T-helper 17 cell (primary cell): ENCODE measurements at regions not wholly inside any gene's neighbourhood (a gene's known extent, or its start where the extent isn't known, plus 50 kb on each side); places are given as distances from the start of the nearest gene placed in this dataset.

Experiments
- ATAC-seq: fragments of 150-1000 bp; cut with Tn5 transposase; 2 replicates; pipeline ENCODE4 v1.10.0; 2021; ENCODE audit warnings: mild to moderate bottlenecking, moderate library complexity
- DNase-seq, 3 donors: peaks; one replicate each; pipeline versions ENCODE4 v3.0.0 to v3.0.0-alpha.2; 2020 to 2021
- H3K9me3 ChIP-seq: one replicate; pipeline ENCODE4 v1.7.0; 2013; ENCODE audit warnings: low read length, mild to moderate bottlenecking; ENCODE audit not compliant: control insufficient read depth, poor library complexity, severe bottlenecking
- H3K27ac Mint-ChIP-seq: one replicate; pipeline ENCODE4 v1.8.0; 2022; ENCODE audit warnings: mild to moderate bottlenecking, moderate library complexity, mixed read lengths
- H3K27me3 Mint-ChIP-seq: one replicate; pipeline ENCODE4 v1.8.0; 2022; ENCODE audit warnings: mixed read lengths
- H3K36me3 Mint-ChIP-seq: one replicate; pipeline ENCODE4 v1.8.0; 2022; ENCODE audit warnings: low read depth, mixed read lengths
- H3K4me1 Mint-ChIP-seq: one replicate; pipeline ENCODE4 v1.8.0; 2022; ENCODE audit warnings: mild to moderate bottlenecking, mixed read lengths
- H3K4me3 Mint-ChIP-seq: one replicate; pipeline ENCODE4 v1.8.0; 2022; ENCODE audit warnings: mild to moderate bottlenecking, moderate library complexity, mixed read lengths

DNA sequence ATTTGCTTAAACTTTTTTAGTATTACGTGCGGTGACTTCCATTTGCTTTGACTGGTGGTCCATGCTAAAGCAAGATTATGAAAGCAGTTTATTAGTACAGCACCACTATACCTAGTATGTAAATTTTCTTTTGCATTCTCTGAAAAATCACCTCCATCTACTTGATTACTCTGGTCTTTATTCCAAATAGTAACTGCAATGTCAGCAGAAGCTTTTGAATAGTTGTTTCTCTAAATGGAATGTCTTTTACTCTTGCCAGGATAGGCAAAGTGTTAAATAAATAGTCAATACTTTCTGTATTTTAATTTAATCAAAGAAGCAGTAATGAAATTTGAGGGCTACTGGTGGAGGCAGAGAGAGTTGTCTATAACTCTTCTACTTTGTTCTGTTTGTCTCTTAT lies 167.2 kb upstream of the SLC4A4 start:
- Mint-ChIP-seq H3K4me3 (no peak overlapping the region), H3K4me1 (no peaks in the 10 kb centered on the region), H3K27me3 (peaks cover 16% of the 10 kb centered on the region), H3K27ac (no peak overlapping the region), H3K36me3 (no peaks in the 10 kb centered on the region)
- H3K9me3 ChIP-seq, result no peaks in the 10 kb centered on the region
- no peak for DNase-seq
- no peak for ATAC-seq

DNA sequence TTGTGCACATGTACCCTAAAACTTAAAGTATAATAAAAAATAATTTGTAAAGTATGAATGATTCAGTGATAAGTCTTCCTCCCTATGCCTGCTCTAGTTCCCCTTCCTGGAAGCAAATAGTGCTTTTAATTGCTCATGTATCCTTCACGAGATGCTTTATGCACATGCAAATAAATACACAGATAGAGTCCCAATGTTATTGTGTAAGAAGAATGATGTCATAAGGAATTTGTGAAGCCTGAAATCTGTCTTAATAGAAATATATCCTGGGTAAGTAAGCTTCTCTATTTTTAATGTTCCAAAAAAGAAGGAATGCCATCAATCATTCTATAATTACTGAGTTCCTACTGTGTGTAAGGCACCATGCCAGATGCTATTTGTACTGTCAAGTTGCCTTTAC lies 157.5 kb upstream of the SLC4A4 start:
- peaks cover 6% of the 10 kb centered on the region for H3K4me1 Mint-ChIP-seq
- H3K4me3 Mint-ChIP-seq, result no peak overlapping the region
- H3K36me3 Mint-ChIP-seq, result no peaks in the 10 kb centered on the region
- H3K27ac Mint-ChIP-seq, result no peak overlapping the region
- H3K27me3 Mint-ChIP-seq, result peaks cover 18% of the 10 kb centered on the region
- H3K9me3 ChIP-seq, result no peaks in the 10 kb centered on the region
- ATAC-seq, result no peak
- DNase-seq, result no peak

DNA sequence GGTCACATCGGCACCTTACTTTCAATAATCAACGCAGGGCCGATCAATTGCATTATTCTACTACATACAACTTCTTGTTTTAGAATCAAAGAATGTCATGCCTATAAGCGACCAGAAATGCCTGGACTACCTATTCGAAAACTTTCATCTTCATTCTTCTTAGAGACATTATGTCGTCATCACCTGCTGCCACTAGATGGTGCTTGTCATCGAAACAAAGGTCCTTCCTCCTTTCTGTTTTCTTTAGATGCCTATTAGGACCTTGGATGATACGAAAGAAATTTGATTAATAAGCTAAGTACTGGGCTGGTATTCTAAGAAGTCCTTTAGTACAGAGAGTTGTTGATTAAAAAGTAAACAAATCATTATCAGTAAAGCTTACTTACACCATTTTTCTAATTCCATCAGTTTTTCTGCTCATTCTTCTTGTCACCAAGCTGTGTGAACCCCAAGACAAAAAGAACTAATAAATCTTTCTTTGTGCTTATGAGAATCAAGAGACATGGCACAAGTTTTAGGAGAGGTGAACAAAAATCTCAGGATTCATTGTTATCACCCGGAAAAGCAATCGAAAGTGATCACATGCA lies 154.5 kb upstream of the SLC4A4 start:
- Mint-ChIP-seq H3K4me3 (no peak overlapping the region), H3K27me3 (peaks cover 30% of the 10 kb centered on the region), H3K4me1 (peaks cover 18% of the 10 kb centered on the region), H3K36me3 (no peaks in the 10 kb centered on the region), H3K27ac (no peak overlapping the region)
- DNase-seq (peak in 1 of 3 donors; percentile 12), ATAC-seq (peak; percentile 55)
- H3K9me3 ChIP-seq, result no peaks in the 10 kb centered on the region

DNA sequence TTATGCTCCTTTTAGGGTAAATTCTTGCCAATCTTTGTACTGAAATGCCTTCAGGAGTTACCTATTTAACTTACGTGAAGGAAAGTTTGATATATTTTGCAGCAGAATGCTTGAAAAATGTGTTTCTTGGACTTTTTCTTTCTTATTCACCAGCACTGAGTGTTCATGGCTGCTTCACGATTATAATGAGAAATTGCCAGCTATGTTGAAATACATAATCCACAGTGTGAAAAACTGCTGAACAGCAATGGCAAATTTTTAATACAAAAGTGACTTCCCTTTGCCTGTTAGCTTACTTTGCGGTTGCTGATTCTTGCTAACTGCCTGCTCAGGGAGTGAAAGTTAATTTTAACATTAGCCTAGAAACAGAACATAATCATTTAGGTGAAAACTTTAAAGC lies 153.8 kb upstream of the SLC4A4 start:
- DNase-seq (no peak), ATAC-seq (no peak)
- H3K4me1 Mint-ChIP-seq, result peaks cover 18% of the 10 kb centered on the region
- H3K9me3 ChIP-seq, result no peaks in the 10 kb centered on the region
- no peak overlapping the region for H3K4me3 Mint-ChIP-seq
- no peak overlapping the region for H3K27ac Mint-ChIP-seq
- H3K27me3 Mint-ChIP-seq, result peaks cover 30% of the 10 kb centered on the region
- no peaks in the 10 kb centered on the region for H3K36me3 Mint-ChIP-seq

DNA sequence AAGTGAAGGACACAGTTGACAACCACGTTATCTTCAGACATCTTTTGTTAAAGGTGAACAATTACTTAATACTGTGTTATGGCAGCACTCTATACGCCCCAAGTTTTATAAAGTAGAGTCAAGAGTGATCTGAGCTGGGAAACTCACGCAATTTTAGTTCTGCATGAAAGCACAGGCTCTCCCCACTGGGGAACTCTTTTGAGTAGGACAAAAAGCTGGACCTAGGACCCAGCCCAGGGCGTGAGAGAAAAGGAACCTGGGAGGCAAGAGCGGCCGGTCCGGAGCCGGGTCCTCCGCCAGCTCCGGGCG lies 152.6 kb upstream of the SLC4A4 start:
- no peak overlapping the region for H3K27ac Mint-ChIP-seq
- ATAC-seq, result no peak
- H3K36me3 Mint-ChIP-seq, result no peaks in the 10 kb centered on the region
- H3K4me3 Mint-ChIP-seq, result peak overlapping the region; percentile 91
- peaks cover 18% of the 10 kb centered on the region for H3K4me1 Mint-ChIP-seq
- H3K9me3 ChIP-seq, result no peaks in the 10 kb centered on the region
- H3K27me3 Mint-ChIP-seq, result peaks cover 40% of the 10 kb centered on the region
- DNase-seq, result no peak

DNA sequence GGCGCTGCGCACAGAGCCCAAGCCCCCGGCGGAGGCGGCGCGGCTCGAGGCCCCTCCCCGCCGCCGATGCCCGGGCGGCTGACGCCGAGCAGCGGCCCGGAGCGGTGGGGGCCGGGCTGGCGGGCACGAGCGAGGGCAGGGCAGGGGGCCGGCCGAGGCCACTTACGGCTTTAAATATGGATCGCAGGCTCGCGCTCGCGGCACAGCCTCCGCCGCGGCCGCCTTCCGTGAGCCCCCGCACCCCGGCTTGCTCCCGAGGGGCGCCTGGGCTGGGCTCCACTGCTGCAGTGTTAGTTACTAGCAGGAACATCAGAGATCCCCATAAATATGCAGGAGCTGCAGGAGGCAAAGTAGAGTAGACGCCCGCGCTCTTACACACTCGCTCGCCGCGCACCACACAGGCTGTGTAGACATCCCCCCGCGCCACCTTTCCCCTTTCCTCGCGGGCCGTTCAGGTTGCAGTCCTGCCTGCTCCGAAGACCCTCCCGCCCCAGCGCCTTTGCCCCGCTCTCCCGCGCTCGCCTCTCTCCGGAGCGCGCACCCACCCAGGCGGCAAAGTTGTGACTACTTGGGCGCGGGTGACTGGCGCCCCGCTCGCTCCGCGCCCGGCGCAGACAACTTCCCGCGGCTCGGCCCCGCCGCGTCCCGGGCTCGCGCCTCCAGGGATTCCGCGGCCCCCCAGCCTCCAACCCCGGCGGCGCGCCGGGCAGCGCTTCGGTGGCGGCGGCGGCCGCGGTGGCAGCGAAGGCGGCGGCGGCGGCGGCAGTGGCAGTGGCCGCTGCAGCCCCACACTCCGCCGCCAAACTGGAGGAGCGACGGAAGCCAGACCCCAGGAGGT lies 152.0 kb upstream of the SLC4A4 start:
- peaks cover 18% of the 10 kb centered on the region for H3K4me1 Mint-ChIP-seq
- peak overlapping the region; percentile 91 for H3K4me3 Mint-ChIP-seq
- no peaks in the 10 kb centered on the region for H3K36me3 Mint-ChIP-seq
- peaks cover 43% of the 10 kb centered on the region for H3K27me3 Mint-ChIP-seq
- H3K9me3 ChIP-seq, result no peaks in the 10 kb centered on the region
- ATAC-seq (peak; percentile 67), DNase-seq (peak in 2 of 3 donors; percentile 7 to 13)
- H3K27ac Mint-ChIP-seq, result no peak overlapping the region

DNA sequence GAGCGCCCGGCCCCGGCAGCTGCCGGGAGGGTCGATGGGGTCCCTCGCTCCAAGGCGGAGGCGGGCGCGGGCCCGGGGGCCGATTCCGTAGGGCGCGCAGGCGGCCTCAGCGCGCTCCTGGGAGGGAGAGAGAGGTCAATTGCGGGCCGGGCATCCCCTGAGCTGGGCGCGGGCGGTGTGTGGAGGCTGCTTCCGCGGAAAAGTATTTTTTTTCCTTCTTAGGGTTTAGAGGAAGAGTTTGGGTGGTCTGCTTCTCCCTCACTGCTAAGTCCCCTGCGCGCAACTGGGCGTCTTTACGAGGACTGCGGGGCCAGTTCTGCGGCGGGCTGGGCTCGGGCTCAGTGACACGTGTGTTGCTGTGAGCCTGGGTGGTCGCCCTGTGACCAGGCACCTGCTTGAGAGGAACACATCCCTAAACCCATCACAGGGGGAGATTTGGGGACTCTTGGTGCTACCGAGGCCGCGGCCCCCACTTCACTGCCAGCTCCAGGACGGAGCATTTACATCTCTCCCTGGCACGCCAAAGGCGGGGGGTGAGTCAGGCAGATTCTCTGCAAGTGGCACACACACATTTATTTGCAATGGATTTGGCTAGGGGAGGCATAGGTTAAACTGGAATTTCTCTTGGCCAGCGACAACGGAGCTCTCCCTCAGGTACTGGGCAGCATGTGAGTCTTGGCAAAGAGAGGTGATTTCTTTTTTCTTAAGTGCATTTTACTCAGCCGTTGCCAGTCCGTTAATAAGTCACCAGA lies 151.2 kb upstream of the SLC4A4 start:
- peak overlapping the region; percentile 51 for H3K27ac Mint-ChIP-seq
- H3K4me3 Mint-ChIP-seq, result peak overlapping the region; percentile 89
- ATAC-seq (peak; percentile 18), DNase-seq (no peak)
- no peaks in the 10 kb centered on the region for H3K9me3 ChIP-seq
- no peaks in the 10 kb centered on the region for H3K36me3 Mint-ChIP-seq
- peaks cover 18% of the 10 kb centered on the region for H3K4me1 Mint-ChIP-seq
- H3K27me3 Mint-ChIP-seq, result peaks cover 49% of the 10 kb centered on the region

DNA sequence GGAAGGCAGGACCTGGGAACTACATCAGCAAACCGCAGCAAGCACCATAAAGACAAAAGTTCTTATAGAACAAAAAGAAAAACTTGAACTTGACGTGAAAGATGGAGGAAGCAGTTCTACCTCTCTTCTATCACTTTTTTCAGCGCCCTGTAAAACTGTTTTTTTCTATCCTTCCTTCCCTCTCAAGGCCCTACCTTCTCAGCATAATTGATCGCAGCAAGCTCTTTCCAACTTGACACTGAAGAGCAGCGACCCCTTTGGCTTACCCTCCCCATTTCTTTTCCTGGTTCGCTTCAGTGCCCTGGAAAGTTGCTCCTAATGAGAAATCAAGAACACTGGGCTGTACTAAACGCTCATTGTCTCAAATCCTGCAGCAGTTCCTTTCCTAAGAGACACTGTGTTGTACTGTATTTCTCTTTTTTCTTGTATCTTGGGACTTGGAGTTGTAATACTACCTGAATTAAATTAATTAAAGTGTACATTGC lies 150.6 kb upstream of the SLC4A4 start:
- ATAC-seq (no peak), DNase-seq (no peak)
- Mint-ChIP-seq H3K27ac (peak overlapping the region; percentile 86), H3K4me1 (peaks cover 18% of the 10 kb centered on the region), H3K36me3 (no peaks in the 10 kb centered on the region), H3K27me3 (peaks cover 55% of the 10 kb centered on the region), H3K4me3 (peak overlapping the region; percentile 89)
- H3K9me3 ChIP-seq, result no peaks in the 10 kb centered on the region

DNA sequence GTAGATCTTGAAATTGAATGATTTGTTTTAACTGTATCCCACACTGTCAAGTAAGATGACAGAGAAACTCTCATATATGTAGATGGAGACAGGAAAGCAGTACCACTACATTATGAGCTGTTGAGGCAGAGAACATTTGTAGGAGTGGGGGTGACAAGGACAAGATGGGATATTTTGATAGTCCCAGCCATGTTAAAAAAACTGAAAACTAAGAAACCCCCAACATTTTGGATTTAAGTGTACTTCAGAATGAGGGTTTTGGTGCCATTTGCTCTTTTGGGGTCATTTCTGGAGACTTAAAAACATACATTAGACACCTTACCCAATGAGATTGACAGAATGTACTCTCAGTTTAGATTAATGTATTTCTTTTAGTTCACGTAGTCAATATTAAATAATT lies 149.9 kb upstream of the SLC4A4 start:
- DNase-seq, result no peak
- H3K9me3 ChIP-seq, result no peaks in the 10 kb centered on the region
- peak overlapping the region; percentile 86 for H3K27ac Mint-ChIP-seq
- peaks cover 57% of the 10 kb centered on the region for H3K27me3 Mint-ChIP-seq
- peaks cover 18% of the 10 kb centered on the region for H3K4me1 Mint-ChIP-seq
- ATAC-seq, result no peak
- peak overlapping the region; percentile 36 for H3K4me3 Mint-ChIP-seq
- no peaks in the 10 kb centered on the region for H3K36me3 Mint-ChIP-seq

DNA sequence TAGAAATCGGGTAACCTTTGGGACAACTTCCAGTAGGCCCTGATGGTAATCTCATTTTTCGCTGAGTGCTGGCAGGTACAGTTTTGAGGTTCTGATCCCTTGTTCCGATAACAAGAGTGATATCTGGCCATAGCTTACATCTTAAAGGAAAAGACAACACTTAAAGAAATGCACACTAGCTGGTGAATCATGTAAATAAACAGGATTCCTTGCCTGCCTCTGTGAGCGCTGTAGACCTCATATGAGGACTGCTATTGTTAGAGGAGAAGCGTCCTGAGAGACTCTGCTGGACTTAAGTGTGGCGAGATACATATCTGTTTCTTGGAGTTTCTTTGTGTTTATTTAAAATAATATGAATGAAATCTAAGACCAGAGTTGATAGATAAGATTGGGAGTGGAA lies 149.3 kb upstream of the SLC4A4 start:
- no peaks in the 10 kb centered on the region for H3K9me3 ChIP-seq
- Mint-ChIP-seq H3K4me1 (peaks cover 16% of the 10 kb centered on the region), H3K27me3 (peaks cover 55% of the 10 kb centered on the region), H3K36me3 (no peaks in the 10 kb centered on the region), H3K27ac (no peak overlapping the region), H3K4me3 (no peak overlapping the region)
- ATAC-seq (no peak), DNase-seq (no peak)

DNA sequence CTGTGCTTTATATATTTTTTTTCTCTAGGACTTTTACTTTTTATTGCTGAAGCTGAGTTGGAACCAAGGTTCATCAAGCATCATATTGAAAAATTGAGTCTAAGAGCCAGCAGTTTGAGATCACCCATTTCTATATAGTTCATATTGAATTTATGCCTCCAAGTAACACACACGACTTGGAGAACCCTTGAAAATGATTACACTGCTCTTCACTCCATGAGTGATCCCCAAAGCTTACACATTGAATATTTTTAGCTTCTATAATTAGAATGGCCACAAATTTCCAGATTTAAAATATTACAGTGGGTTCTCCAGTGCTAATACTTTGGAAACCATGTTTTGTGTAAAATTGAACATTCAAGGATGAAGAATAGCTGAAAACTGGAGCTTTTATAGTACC lies 144.4 kb upstream of the SLC4A4 start:
- Mint-ChIP-seq H3K27me3 (peaks cover 39% of the 10 kb centered on the region), H3K4me1 (peaks cover 4% of the 10 kb centered on the region), H3K27ac (no peak overlapping the region), H3K4me3 (no peak overlapping the region), H3K36me3 (no peaks in the 10 kb centered on the region)
- DNase-seq (no peak), ATAC-seq (no peak)
- H3K9me3 ChIP-seq, result no peaks in the 10 kb centered on the region

DNA sequence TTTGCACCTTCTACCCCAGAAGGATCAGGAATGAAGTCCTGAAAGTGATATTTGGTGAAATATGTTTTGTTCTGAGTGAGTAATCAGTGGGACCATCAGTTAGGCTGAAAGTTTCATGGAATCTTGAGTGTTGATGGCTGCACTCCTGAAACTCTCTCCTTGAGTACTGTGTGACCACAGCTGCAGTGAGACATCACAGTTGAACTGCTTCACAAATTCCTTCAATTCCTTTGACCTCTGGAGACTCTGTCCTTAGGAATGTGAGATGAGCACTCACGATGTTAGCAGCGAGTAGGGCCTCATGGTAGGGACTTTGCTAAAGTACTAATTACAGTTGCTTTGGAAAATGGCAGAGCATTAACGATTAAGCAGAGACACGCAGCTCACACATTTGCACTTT lies 142.9 kb upstream of the SLC4A4 start:
- peaks cover 10% of the 10 kb centered on the region for H3K4me1 Mint-ChIP-seq
- no peak for ATAC-seq

DNA sequence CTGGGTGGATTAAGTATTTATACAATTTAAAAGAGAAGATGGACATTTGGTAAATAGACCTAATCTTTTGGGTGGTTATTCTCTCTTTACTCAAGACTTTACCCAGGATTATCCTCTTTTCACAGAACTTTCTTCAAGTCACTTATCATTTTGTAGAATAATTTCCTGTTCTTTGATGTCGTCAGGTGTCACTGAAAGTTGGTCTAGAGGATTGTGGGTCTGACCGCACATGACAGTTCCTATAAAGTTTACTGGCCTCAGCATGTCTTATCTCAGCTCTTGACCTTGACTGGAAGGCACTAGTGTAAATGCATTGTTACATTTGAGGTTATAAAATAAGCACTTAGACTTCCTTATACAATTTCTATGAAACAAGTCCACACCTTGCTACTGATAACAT lies 139.9 kb upstream of the SLC4A4 start:
- H3K27me3 Mint-ChIP-seq, result peaks cover 12% of the 10 kb centered on the region
- no peak for DNase-seq
- H3K4me3 Mint-ChIP-seq, result no peak overlapping the region
- H3K4me1 Mint-ChIP-seq, result peaks cover 10% of the 10 kb centered on the region
- H3K9me3 ChIP-seq, result no peaks in the 10 kb centered on the region
- peak overlapping the region; percentile 79 for H3K27ac Mint-ChIP-seq
- H3K36me3 Mint-ChIP-seq, result no peaks in the 10 kb centered on the region
- peak; percentile 62 for ATAC-seq

More for the DNA sequence above, 142.9 kb upstream of the SLC4A4 start:
- H3K27ac Mint-ChIP-seq, result no peak overlapping the region
- no peaks in the 10 kb centered on the region for H3K9me3 ChIP-seq
- H3K36me3 Mint-ChIP-seq, result no peaks in the 10 kb centered on the region
- no peak overlapping the region for H3K4me3 Mint-ChIP-seq
- H3K27me3 Mint-ChIP-seq, result peaks cover 32% of the 10 kb centered on the region
- no peak for DNase-seq
